Esophagus muscularis mucosa (tissue), 4 donors: ENCODE measurements at regions not wholly inside any gene's neighbourhood (a gene's known extent, or its start where the extent isn't known, plus 50 kb on each side); places are given as distances from the start of the nearest gene placed in this dataset.

Experiments
- DNase-seq: peaks from one replicate; pipeline ENCODE4 v3.0.0-alpha.2; 2017; ENCODE audit errors: extremely low spot score
- H3K27ac ChIP-seq, 4 donors: fragments of 200-600 bp; sonication (generic); replicated peaks in 1 of 4; 1 replicate in 3 of 4; 2 replicates in 1 of 4; pipeline ENCODE4 v1.5.1; 2016 to 2019; ENCODE audit warnings: mild to moderate bottlenecking in 1 of 4
- H3K27me3 ChIP-seq, 4 donors: fragments of 200-600 bp; sonication (generic); one replicate each; pipeline versions ENCODE4 v1.5.1 to v1.6.0; 2016 to 2019
- H3K36me3 ChIP-seq, 4 donors: fragments of 200-600 bp; sonication (generic); one replicate each; pipeline ENCODE4 v1.5.1; 2016 to 2019
- H3K4me1 ChIP-seq, 4 donors: fragments of 200-600 bp; sonication (generic); one replicate each; pipeline ENCODE4 v1.5.1; 2016 to 2019
- H3K4me3 ChIP-seq, 4 donors: fragments of 200-600 bp; sonication (generic); 1 replicate in 2 of 4; 2 replicates in 2 of 4; pipeline ENCODE4 v1.5.1; 2016 to 2019; ENCODE audit warnings: mild to moderate bottlenecking in 4 of 4, moderate library complexity in 1 of 4
- H3K9me3 ChIP-seq, 4 donors: fragments of 200-600 bp; sonication (generic); 1 replicate in 3 of 4; 2 replicates in 1 of 4; pipeline ENCODE4 v1.5.1; 2016 to 2019
- CTCF ChIP-seq, 3 experiments: fragments of 200-600 bp in 2 of 3; fragments of 450-650 bp in 1 of 3; sonication (generic) in 2 of 3; IDR thresholded peaks; one replicate each; pipeline ENCODE4 v1.5.1; 2017 to 2019; ENCODE audit warnings: antibody characterized with exemption in 3 of 3, mild to moderate bottlenecking in 2 of 3, moderate library complexity in 1 of 3
- EP300 ChIP-seq: sonication (generic); formaldehyde crosslinking; IDR thresholded peaks from one replicate; pipeline ENCODE4 v1.6.1; 2017; ENCODE audit warnings: antibody characterized with exemption
- POLR2A ChIP-seq: fragments of 450-650 bp; IDR thresholded peaks from one replicate; pipeline ENCODE4 v1.6.1; 2017; ENCODE audit warnings: antibody characterized with exemption, moderate library complexity, mild to moderate bottlenecking, low read depth
- POLR2AphosphoS5 ChIP-seq, 2 donors: sonication (generic); formaldehyde crosslinking; IDR thresholded peaks; one replicate each; pipeline ENCODE4 v1.6.1; 2017; ENCODE audit warnings: antibody characterized with exemption in 2 of 2
- WGBS: methylation state at CpG from one replicate; pipeline ENCODE4 v1.1.5; 2018; 5-methylcytosine and 5-hydroxymethylcytosine counted together
- intact Hi-C: fragments of 100-400 bp; cut with DNase I; formaldehyde crosslinking; loops from one replicate; pipeline ENCODE4 v1.15.1; 2023

DNA sequence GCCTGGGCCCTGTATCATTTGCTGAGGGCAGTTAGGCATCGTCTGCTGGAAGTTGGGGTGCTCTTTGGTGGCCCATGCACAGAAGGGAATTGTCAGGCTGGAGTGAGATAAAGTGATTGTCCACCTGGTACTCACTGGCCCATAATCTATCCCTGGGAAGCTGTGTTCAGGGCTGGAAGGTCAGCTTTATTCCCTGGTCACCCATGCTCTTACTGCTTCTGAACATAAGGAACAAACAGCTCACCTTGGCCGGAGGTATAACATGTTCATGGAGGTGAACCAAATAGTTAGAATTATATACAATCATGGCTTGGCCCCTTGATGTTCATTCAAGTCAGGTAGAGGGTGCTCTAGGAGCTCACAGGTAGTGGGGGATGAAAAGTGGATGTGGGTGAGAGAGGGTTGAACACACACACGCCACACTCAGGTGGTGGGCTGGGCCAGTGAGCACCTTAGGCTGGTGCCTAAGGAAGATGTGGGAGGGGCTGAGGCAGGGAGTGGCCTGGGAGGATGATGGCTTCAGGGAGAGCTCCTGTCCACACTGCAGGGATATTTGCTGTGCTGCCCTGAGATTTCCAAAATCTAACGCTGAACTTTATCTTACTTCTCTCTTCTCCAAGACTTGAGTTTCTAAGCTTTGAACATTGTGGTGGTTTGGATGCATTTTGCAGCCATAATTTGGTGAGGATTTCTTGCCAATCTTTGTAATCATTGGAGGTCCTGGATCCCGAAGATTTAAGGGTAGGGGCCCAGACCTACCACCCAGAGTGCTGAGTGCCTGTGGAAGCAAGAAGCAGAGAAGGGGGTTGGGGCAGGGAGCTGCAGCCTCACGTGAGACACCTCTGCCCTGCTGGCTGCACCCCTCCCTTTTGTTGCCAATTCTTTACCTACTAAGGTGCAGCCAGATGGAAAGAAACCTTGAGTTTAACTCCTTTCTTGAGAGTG lies 420.6 kb downstream of the ZNF536 start:
- no peak for TF ChIP-seq POLR2AphosphoS5 (IDR thresholded peaks at IDR 0.05)
- TF ChIP-seq POLR2A, result no peak
- TF ChIP-seq EP300, result no peak
- TF ChIP-seq CTCF (IDR thresholded peaks at IDR 0.05), result no peak
- Histone ChIP-seq H3K27me3 (peaks cover 0 to 12% (median 0%) of the 10 kb centered on the region in 4 donors), H3K4me1 (no peaks in the 10 kb centered on the region), H3K36me3 (no peaks in the 10 kb centered on the region), H3K4me3 (no peak overlapping the region), H3K9me3 (no peaks in the 10 kb centered on the region), H3K27ac (no peak overlapping the region)
- intact Hi-C loops, result no loop called here
- DNase-seq, result peak; percentile 74
- 90% methylated on average over 4 of the region's 6 CpGs for WGBS

- DNase-seq, result peak; percentile 91
- intact Hi-C loops, result no loop called here
- Histone ChIP-seq H3K9me3 (no peaks in the 10 kb centered on the region), H3K27ac (no peak overlapping the region), H3K4me3 (no peak overlapping the region), H3K4me1 (no peaks in the 10 kb centered on the region), H3K36me3 (no peaks in the 10 kb centered on the region), H3K27me3 (peaks cover 0 to 11% (median 0%) of the 10 kb centered on the region in 4 donors)
- TF ChIP-seq POLR2A, result no peak
- no peak for TF ChIP-seq CTCF (IDR thresholded peaks at IDR 0.05)
- no peak for TF ChIP-seq EP300
- no peak for TF ChIP-seq POLR2AphosphoS5 (IDR thresholded peaks at IDR 0.05)
- WGBS, result 76% methylated on average over 13 of the region's 13 CpGs
Measured at GRCh38 chr19:30791088-30791487, 418.9 kb downstream of the ZNF536 start.

DNA sequence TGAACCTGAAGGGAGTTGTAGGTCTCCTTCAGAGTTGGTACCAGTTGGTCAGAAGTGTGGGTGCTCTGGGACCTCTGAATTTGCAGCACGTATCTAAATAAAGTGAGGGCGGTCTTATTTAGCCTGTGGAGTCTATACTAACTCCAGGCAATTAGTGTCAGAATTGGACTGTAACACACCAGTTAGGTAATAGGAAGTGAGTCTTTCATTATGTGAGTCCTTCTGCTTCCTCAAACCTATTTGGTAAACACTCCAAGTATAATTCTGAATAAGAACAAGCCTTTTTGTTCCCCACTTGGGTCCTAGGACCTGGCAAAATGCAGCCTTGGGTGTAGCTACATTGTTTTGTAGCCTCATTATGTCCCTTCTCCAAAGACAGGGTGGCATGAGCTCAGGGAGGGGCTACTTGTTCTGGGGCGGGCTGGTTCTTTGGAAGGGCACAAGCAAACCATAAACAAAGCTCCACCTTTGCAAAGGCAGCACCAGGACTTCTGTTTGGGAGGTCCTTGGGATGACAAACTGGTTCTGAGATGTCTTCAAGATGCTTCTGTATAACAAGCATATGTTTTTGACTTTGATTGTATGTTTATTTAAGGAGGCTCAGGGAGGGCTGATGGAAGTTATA lies 418.0 kb downstream of the ZNF536 start:
- WGBS, result 92% methylated on average over 3 of the region's 3 CpGs
- Histone ChIP-seq H3K4me1 (no peaks in the 10 kb centered on the region), H3K4me3 (no peak overlapping the region), H3K27ac (no peak overlapping the region), H3K36me3 (no peaks in the 10 kb centered on the region), H3K9me3 (no peaks in the 10 kb centered on the region), H3K27me3 (peaks cover 0 to 2% (median 0%) of the 10 kb centered on the region in 4 donors)
- intact Hi-C loops, result no loop called here
- no peak for DNase-seq
- TF ChIP-seq POLR2A (no peak), POLR2AphosphoS5 (IDR thresholded peaks at IDR 0.05) (no peak)

DNA sequence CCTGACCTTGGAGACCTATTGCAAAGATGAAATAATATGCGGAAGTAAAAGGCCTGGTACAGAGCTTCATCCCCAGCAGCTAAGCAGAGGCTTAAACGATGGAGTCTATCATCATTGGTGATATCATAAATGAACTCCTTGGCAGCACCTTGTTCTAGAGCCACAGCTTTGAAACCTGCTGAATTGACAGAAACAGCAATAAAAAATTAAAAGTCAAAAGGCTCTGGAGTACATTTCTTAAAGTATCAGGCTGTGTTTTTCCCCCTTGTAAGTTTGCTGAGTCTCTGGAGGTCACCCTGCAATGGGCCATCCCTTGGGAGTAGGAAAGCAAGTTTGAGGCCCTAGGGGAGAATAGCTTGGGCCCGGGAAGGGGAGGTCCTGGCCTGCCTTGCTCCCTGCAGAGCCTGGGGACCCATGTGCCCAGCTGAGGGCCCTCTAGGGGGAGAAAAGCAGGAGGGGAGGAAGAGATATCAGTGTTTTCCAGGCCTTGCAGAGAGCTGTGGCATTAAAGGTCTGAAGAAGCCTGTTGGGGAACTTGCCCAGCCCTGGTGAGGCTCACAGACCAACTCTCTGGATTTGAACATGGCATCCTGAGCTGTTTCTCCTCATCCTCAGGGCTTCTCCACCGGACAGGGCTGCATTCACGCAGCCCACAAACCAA lies 416.1 kb downstream of the ZNF536 start:
- Histone ChIP-seq H3K36me3 (no peaks in the 10 kb centered on the region), H3K4me1 (no peaks in the 10 kb centered on the region), H3K27ac (no peak overlapping the region), H3K4me3 (no peak overlapping the region), H3K27me3 (no peaks in the 10 kb centered on the region), H3K9me3 (no peaks in the 10 kb centered on the region)
- no peak for TF ChIP-seq POLR2AphosphoS5 (IDR thresholded peaks at IDR 0.05)
- no peak for TF ChIP-seq EP300
- TF ChIP-seq CTCF (IDR thresholded peaks at IDR 0.05), result no peak
- no peak for TF ChIP-seq POLR2A
- 93% methylated on average over 3 of the region's 5 CpGs for WGBS
- intact Hi-C loops, result loop anchor here (5.0 kb wide), 1 partner anchor 1434 kb away; no protein-coding TSS in a partner anchor
- peak; percentile 82 for DNase-seq
